GM18861 (cell line): ENCODE measurements at regions not wholly inside any gene's neighbourhood (a gene's known extent, or its start where the extent isn't known, plus 50 kb on each side); places are given as distances from the start of the nearest gene placed in this dataset.

Source experiments
- ATAC-seq: cut with Tn5 transposase; IDR thresholded peaks from one replicate; pipeline ENCODE4 v1.9.1; 2021; ENCODE audit not compliant: unreplicated experiment

DNA sequence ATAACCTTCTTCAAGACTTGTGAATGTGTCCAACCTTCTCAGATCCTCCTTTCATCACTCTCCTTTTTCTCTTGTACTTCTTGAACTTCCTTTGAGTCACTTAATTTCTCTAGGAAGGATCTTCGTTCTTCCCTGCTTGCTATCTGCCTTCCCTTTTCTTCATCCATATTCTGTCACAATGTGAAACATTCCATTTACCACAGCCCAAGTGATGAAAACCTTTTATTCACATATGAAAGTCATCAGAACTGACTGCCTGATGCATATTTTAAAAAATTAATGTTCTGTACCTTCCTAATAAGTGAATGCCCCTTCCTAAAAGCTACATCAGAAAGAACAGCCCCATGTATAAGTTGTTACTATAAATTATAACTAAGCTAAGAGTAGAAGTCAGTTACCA, 520.4 kb upstream of the LUZP2 start:
- ATAC-seq = no peak

DNA sequence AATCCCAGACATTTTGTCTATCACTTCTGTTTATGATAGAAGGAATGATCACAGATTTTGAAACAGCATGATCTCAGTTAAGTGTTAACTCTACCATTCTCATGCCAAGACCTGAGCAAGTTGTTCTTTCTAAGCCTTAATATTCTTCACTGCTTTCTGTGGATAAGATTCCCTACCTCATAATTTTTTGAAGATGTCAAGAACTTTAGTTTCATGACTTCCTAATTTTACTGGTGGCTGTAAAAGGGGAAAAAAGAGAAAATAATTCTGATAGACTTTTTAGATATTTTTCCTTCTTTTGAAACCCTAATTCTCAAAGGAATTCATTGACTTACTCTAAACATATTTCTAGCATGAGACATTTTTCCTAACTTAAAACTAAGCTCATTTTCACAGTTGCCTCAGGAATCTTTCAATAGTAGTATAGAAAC, 520.0 kb upstream of the LUZP2 start:
- no peak for ATAC-seq

DNA sequence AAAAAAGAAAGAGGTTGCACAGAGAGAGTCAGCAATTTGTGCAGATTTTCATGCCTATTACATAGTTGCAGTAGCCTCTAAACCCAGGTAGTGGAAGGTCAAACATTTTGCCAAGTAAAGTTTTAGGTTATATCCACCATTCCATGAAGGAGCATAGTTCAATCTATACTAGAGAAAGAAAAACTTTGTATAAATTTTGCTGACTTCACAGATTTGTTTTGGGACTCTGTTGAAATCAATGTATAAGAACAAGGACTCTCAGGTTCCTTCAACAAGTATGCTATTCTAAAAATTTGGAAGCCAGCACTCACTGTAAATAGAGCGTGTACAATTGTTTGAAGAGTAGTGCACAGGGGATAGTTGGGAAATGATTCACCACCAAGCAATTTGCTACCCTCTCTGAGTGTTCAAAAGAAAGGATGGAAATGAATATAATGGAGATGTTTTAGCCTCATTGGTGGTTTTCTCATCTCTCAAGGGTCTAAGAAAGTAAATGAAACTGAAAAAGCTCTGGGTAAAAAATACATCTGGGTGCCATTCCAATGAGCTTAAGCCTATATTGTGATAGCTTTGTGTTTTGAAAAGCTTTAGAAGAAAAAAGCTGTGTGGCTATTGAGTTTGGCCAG, 508.4 kb upstream of the LUZP2 start:
- no peak for ATAC-seq

GRCh38 chr11:23990346-23991164, 506.3 kb upstream of the LUZP2 start:
- no peak for ATAC-seq

DNA sequence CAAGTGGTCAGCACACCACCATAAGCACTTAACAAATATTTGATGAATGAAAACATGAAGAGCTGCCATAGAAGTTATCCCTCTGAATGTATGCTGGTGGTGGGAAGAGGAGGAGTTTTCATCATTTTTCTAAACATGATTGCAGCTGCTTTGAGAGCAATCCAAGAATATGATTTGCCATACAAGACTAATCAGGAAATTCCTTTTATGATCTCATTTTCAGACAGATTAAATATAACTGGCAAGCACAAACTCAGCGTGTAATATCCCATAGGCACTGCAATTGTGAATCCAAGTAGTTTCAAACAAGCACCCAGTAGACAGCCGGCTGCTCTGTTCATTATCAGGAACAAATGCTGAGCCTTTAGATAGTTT, 505.7 kb upstream of the LUZP2 start:
- ATAC-seq = no peak

DNA sequence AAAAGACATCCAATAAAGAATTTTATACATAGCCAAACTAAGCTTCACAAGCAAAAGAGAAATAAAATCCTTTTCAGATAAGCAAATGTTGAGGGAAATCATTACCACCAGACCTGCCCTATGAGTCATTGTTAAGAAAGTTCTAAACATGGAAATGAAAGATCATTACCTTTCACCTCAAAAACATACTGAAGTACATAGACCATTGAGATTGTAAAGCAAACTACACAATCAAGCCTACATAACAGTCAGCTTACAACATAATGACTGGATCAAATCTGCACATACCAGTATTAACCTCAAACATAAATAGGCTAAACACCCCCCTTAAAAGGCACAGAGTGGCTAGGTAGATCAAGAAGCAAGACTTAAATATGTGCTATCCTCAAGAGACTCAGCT, 501.0 kb upstream of the LUZP2 start:
- no peak for ATAC-seq

GRCh38 chr11:23997356-23997755, 499.5 kb upstream of the LUZP2 start:
- no peak for ATAC-seq

- no peak for ATAC-seq
Observed at GRCh38 chr11:24005202-24005876, 491.5 kb upstream of the LUZP2 start.

DNA sequence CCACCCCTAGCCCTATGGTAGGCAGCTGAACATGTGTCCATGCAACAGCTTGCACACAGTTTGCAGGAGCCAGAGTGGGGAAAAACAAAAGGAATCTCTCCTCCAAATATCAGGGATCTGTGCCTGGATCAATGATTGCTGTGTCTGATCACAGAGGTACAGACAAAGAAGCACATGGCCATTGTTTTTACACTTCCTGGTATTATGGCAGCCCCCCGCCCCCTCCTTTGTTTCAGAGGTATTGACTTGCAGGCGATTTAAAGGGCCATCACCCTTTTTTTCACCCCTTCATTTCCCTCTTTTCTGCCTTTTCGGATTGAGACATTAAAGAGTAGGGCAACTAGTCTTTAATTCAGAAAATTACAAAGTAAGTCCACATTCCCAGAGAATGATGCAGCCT, 453.0 kb upstream of the LUZP2 start:
- no peak for ATAC-seq

GRCh38 chr11:24046731-24047130, 450.1 kb upstream of the LUZP2 start:
- ATAC-seq = no peak

- no peak for ATAC-seq
Observed at GRCh38 chr11:24056051-24056450, 440.8 kb upstream of the LUZP2 start.

GRCh38 chr11:24060125-24060524, 436.7 kb upstream of the LUZP2 start:
- ATAC-seq = no peak

DNA sequence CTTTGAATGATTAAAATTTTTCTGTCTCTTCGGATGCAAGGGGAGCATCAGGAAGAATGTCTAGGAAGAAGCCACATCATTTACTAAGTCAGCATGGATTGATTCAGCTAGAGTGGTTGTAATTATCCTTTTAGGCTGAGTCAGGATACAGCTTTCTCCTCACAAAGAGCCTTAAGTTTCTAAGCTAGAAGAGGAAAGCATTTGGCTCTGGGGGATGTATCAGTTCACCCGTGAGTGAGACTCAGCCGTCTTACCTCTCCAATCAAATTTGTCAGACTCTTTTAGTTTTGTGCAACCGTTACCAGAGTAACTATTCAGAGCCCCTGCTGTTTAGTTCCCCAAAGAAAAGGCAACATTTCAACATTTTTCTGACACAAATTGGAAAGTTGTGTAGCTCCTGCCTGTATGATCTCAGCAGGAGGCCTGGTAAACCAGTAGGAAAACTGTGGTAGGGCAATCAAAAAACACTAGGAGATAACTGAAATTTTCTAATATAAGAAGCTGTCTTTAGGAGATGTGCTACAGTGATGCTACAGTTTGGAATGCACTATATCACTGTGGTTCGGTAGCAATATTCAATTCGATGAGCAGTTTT, 432.4 kb upstream of the LUZP2 start:
- ATAC-seq = no peak

DNA sequence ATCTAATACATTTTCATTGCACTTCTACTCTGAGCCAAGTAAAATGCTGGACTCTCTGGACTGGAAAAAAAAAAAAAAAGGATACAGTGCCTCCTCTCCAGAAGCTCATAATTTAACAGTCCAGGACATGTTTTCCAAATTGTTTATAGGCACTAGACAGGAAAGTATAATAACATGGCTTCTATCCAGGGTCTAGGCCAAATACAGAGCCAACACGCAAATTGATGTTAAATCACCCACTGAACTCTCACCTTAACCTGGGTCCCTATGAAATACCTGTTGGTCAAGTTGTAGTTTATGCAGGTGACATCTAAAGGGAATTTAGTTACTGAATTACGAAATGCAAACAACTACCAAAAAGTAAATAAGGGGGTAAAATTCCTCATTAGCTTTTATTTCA, 428.7 kb upstream of the LUZP2 start:
- ATAC-seq = no peak

DNA sequence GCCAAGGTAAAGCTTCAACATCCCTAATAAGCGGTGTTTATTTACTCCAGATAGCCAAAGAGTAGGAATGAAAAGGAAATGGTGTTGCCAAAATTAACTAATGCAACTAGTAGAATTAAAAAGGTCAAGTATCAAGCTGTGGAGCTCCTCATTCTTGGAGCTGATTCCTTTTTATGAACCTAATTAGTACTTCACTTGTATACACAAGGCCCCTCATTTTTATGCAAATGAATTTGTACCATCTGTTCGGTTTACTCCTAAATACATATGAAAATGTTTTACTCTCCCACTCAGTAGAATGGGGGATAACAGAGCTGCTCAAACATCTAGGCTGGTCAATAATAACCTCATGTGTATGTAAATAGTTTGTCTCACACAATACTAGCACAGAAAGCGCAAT, 426.4 kb upstream of the LUZP2 start:
- no peak for ATAC-seq

DNA sequence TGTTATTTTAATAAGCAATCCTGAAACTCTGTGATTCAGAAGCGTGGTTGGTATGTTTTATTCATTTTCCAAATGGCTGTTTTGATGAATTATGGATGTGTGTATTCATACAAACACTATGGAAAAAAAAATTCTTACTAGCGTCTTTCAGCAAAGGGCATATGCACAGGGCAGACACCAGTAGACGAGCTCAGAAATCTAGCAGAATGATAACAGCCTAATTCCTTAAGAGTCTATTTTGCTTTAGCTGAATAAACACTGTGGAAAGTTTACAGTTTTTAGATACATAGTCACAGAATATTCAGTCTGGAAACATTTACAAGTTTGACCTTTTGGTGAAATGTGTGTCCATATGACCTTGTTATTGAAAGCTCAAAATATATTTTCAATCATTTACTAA, 418.8 kb upstream of the LUZP2 start:
- ATAC-seq = no peak

- ATAC-seq = no peak
Observed at GRCh38 chr11:24082241-24082640, 414.6 kb upstream of the LUZP2 start.

DNA sequence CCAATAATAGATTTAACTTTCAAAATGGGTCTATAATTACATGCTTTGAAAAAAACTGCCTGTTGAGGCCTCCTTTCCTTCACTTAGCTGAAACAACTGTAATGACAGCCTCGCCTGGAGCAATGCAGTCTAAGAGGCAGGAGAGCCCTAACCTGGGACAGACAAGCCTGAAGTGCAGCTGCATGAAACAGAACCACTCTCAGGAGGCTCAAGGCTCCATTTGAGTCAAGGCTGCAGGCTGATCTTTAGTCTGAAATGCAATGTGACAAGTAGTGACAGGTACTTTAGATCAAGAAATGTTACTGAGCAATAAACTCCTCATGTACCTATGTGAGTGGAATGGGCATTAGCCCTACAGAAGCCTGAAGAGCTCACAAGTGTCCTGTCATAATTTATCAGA, 414.0 kb upstream of the LUZP2 start:
- no peak for ATAC-seq

DNA sequence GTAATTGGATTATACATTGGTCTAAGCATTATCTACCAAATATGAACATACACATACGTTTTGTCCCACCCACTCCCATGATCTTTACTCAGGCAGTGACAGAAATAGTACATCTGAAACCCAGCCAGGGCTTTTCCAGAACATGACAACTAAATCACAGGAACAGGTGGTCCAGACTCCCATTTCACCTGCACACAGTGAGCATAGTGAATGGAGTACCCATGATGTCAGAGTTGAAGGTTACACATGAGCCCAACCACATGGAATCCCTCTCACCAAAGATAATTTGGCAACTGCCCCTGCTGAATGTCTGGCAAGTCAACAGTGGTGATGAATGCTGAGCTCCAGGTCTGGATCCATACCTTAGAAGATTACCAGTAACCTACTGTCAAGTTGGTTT, 411.9 kb upstream of the LUZP2 start:
- no peak for ATAC-seq

- ATAC-seq = no peak
Observed at GRCh38 chr11:24086921-24087320, 409.9 kb upstream of the LUZP2 start.

DNA sequence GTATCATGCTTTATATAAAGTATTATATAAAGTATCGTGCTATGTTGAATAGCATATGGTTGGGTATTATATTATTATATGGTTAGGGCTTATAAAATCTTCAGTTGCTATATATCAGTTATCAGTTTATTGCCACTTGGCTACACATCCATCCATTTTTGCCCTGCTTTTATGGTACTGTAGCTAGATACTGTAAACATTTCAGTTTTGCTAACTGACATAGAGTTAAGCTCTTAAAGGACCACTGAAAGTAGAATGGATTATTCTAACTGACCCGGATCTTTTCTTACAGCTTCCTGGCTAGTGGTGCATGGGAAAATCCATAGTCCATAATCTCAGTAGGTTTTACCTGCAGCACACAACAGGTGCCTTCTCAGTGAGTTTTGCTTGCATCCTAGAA, 405.3 kb upstream of the LUZP2 start:
- ATAC-seq = no peak

DNA sequence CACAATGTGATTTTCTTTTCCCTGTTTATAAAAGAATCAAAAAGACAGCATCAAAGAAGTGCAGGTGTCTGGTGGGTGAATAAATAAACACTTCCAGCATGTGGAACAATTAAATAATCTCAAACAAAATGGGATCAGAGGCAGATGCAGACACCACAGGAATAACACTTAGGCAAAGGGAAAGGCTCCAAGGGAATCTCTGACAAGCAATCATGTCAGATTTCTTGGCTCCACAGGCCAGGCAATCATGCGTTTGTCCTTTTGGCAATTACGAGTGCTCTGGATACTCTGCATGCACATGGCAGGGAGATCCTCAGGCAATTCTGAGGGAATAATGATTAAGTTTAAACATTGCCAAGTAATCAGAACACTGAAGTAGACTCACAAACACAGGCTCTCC, 403.5 kb upstream of the LUZP2 start:
- ATAC-seq = no peak
